SK-N-SH (cell line): ENCODE measurements at regions not wholly inside any gene's neighbourhood (a gene's known extent, or its start where the extent isn't known, plus 50 kb on each side); places are given as distances from the start of the nearest gene placed in this dataset.

Experiments
- CTCF ChIA-PET: fragments of 300-600, 350-600 bp; formaldehyde crosslinking; extraction: SDS; loops from one replicate; lab custom pipeline; 2021; lab: Yijun Ruan, JAX
- POLR2A ChIA-PET: fragments of 350-600 bp; sonication (Branson Sonifier 250); formaldehyde crosslinking; extraction: SDS; loops from one replicate; lab custom pipeline; 2020; ENCODE audit warnings: antibody characterized with exemption, inconsistent platforms; lab: Yijun Ruan, JAX
- DNase-seq: peaks from one replicate; pipeline ENCODE4 v3.0.0; 2012
- H2AFZ ChIP-seq: fragments of 200-600 bp; sonication (generic); 2 replicates; pipeline ENCODE4 v1.8.1; 2016; ENCODE audit warnings: antibody characterized with exemption, mild to moderate bottlenecking, low read depth
- H3F3A ChIP-seq: fragments of 200-600 bp; sonication (generic); replicated peaks from 2 replicates; pipeline ENCODE3; 2016; ENCODE audit warnings: antibody characterized with exemption, mild to moderate bottlenecking; ENCODE audit not compliant: insufficient read depth
- H3K27ac ChIP-seq, 2 experiments: fragments of 200-500 bp in 1 of 2; fragments of 200-600 bp in 1 of 2; sonication (Bioruptor generic) in 1 of 2; sonication (generic), shearing (Covaris generic) in 1 of 2; 2 replicates each; pipeline versions ENCODE4 v1.5.1 to v1.6.1; 2014 to 2016; ENCODE audit warnings: low read depth in 2 of 2, inconsistent platforms in 1 of 2, low read length in 1 of 2, mild to moderate bottlenecking in 1 of 2, mixed read lengths in 1 of 2
- H3K27me3 ChIP-seq: fragments of 200-600 bp; sonication (generic), shearing (Covaris generic); 2 replicates; pipeline ENCODE4 v1.6.1; 2016; ENCODE audit warnings: mixed run types; ENCODE audit not compliant: insufficient read depth
- H3K36me3 ChIP-seq, 2 experiments: fragments of 200-500 bp in 1 of 2; fragments of 200-600 bp in 1 of 2; sonication (Bioruptor generic) in 1 of 2; sonication (generic) in 1 of 2; replicated peaks in 1 of 2; 2 replicates each; pipeline versions ENCODE3 to v1.5.1; 2014 to 2016; ENCODE audit warnings: low read length in 1 of 2, mild to moderate bottlenecking in 1 of 2; ENCODE audit not compliant: insufficient read depth in 2 of 2, control insufficient read depth in 1 of 2
- H3K4me1 ChIP-seq, 2 experiments: fragments of 200-500 bp in 1 of 2; fragments of 200-600 bp in 1 of 2; sonication (Bioruptor generic) in 1 of 2; sonication (generic), shearing (Covaris generic) in 1 of 2; 2 replicates each; pipeline versions ENCODE4 v1.5.1 to v1.6.1; 2014 to 2016; ENCODE audit warnings: low read depth in 1 of 2, low read length in 1 of 2, mixed run types in 1 of 2; ENCODE audit not compliant: insufficient read depth in 2 of 2, control insufficient read depth in 1 of 2
- H3K4me2 ChIP-seq: fragments of 200-600 bp; sonication (generic), shearing (Covaris generic); 2 replicates; pipeline ENCODE4 v1.6.1; 2017; ENCODE audit warnings: mixed run types
- H3K4me3 ChIP-seq, 2 experiments: fragments of 200-500 bp in 1 of 2; fragments of 200-600 bp in 1 of 2; sonication (Bioruptor generic) in 1 of 2; sonication (generic), shearing (Covaris generic) in 1 of 2; 2 replicates each; pipeline versions ENCODE4 v1.5.1 to v1.8.1; 2014 to 2016; ENCODE audit warnings: low read depth in 2 of 2, inconsistent platforms in 1 of 2, low read length in 1 of 2, mild to moderate bottlenecking in 1 of 2, mixed read lengths in 1 of 2, moderate library complexity in 1 of 2
- H3K79me2 ChIP-seq: fragments of 200-600 bp; sonication (generic); 2 replicates; pipeline ENCODE4 v1.8.1; 2017; ENCODE audit warnings: mild to moderate bottlenecking; ENCODE audit not compliant: insufficient read depth
- H3K9ac ChIP-seq: fragments of 200-600 bp; sonication (generic); 2 replicates; pipeline ENCODE4 v1.6.1; 2017; ENCODE audit warnings: mixed run types
- H3K9me2 ChIP-seq: fragments of 200-600 bp; sonication (generic); 2 replicates; pipeline ENCODE4 v1.6.1; 2017; ENCODE audit warnings: mixed run types
- H3K9me3 ChIP-seq: fragments of 200-600 bp; sonication (generic); 2 replicates; pipeline ENCODE4 v1.6.1; 2017; ENCODE audit warnings: mixed run types, mild to moderate bottlenecking, moderate library complexity
- H4K20me1 ChIP-seq: fragments of 200-600 bp; sonication (generic); 2 replicates; pipeline ENCODE4 v1.6.1; 2017; ENCODE audit warnings: mild to moderate bottlenecking, mixed run types; ENCODE audit not compliant: insufficient read depth
- CHD2 ChIP-seq: fragments of 150-350 bp; IDR thresholded peaks from 2 replicates; pipeline ENCODE4 v1.6.1; 2018; ENCODE audit warnings: low read length; ENCODE audit not compliant: partially characterized antibody
- FOSL2 ChIP-seq: IDR thresholded peaks from 2 replicates; pipeline ENCODE4 v1.4.0; 2012; ENCODE audit warnings: low read depth, mild to moderate bottlenecking, moderate library complexity, borderline replicate concordance
- FOXM1 ChIP-seq: IDR thresholded peaks from 2 replicates; pipeline ENCODE4 v1.4.0; 2012; ENCODE audit warnings: low read depth, mild to moderate bottlenecking
- GABPA ChIP-seq: IDR thresholded peaks from 2 replicates; pipeline ENCODE4 v1.4.0; 2012; ENCODE audit warnings: low read depth, mild to moderate bottlenecking
- GATA2 ChIP-seq: sonication (generic); formaldehyde crosslinking; IDR thresholded peaks from 2 replicates; pipeline ENCODE4 v1.5.0; 2020; ENCODE audit warnings: mild to moderate bottlenecking, missing genetic modification reagents
- IRF3 ChIP-seq: fragments of 150-350 bp; IDR thresholded peaks from 2 replicates; pipeline ENCODE4 v1.6.1; 2016; ENCODE audit warnings: mild to moderate bottlenecking, low read depth, low read length
- MEF2A ChIP-seq: IDR thresholded peaks from 2 replicates; pipeline ENCODE4 v1.4.0; 2012; ENCODE audit warnings: low read depth, borderline replicate concordance
- MXI1 ChIP-seq: IDR thresholded peaks from 2 replicates; pipeline ENCODE4 v1.6.1; 2012; ENCODE audit warnings: mild to moderate bottlenecking, low read depth, low read length, improper control_type of control experiment
- NFIC ChIP-seq: IDR thresholded peaks from 2 replicates; pipeline ENCODE4 v1.4.0; 2012; ENCODE audit warnings: borderline replicate concordance
- NRF1 ChIP-seq: IDR thresholded peaks from 2 replicates; pipeline ENCODE4 v1.6.1; 2012; ENCODE audit warnings: low read depth, mild to moderate bottlenecking, low read length
- PBX3 ChIP-seq: IDR thresholded peaks from 2 replicates; pipeline ENCODE4; 2012
- RAD21 ChIP-seq: IDR thresholded peaks from 2 replicates; pipeline ENCODE4 v1.6.1; 2012; ENCODE audit warnings: mild to moderate bottlenecking, low read length
- RCOR1 ChIP-seq: fragments of 150-350 bp; IDR thresholded peaks from 2 replicates; pipeline ENCODE4 v1.6.1; 2017; ENCODE audit warnings: antibody characterized with exemption, low read length
- SIN3A ChIP-seq: IDR thresholded peaks from 2 replicates; pipeline ENCODE4 v1.6.1; 2012; ENCODE audit warnings: low read depth, mild to moderate bottlenecking, low read length, moderate library complexity, borderline replicate concordance
- SMC3 ChIP-seq: IDR thresholded peaks from 2 replicates; pipeline ENCODE4 v1.6.1; 2012; ENCODE audit warnings: low read depth, low read length, improper control_type of control experiment
- TCF12 ChIP-seq: IDR thresholded peaks from 2 replicates; pipeline ENCODE4 v1.4.0; 2012
- TEAD4 ChIP-seq: IDR thresholded peaks from 2 replicates; pipeline ENCODE4 v1.4.0; 2012; ENCODE audit warnings: mild to moderate bottlenecking, borderline replicate concordance; ENCODE audit not compliant: insufficient read depth
- ZBTB33 ChIP-seq: IDR thresholded peaks from 2 replicates; pipeline ENCODE4 v1.4.0; 2012; ENCODE audit warnings: low read depth, borderline replicate concordance
- WGBS: methylation state at CpG from one replicate; pipeline ENCODE4 v1.1.6; 2017; ENCODE audit warnings: low lambda C conversion rate; 5-methylcytosine and 5-hydroxymethylcytosine counted together
- TF ChIP-seq, protein P1 (sequence below): fragments of 200-600 bp; sonication (generic); IDR thresholded peaks from 2 replicates; pipeline ENCODE4 v1.6.1; 2017; ENCODE audit warnings: antibody characterized with exemption, mild to moderate bottlenecking, moderate library complexity

- no peaks in the 10 kb centered on the region for H3K36me3 ChIP-seq
- no peak overlapping the region for H3K4me2 ChIP-seq
- no peak for DNase-seq
- H2AFZ ChIP-seq, result no peak overlapping the region
- H3K27me3 ChIP-seq, result no peaks in the 10 kb centered on the region
- no peak for TF ChIP-seq PBX3
- TF ChIP-seq NFIC, result no peak
- no peak for TF ChIP-seq GATA2 (CRISPR knock-in tag)
- no peak for TF ChIP-seq IRF3
- TF ChIP-seq, protein P1, sequence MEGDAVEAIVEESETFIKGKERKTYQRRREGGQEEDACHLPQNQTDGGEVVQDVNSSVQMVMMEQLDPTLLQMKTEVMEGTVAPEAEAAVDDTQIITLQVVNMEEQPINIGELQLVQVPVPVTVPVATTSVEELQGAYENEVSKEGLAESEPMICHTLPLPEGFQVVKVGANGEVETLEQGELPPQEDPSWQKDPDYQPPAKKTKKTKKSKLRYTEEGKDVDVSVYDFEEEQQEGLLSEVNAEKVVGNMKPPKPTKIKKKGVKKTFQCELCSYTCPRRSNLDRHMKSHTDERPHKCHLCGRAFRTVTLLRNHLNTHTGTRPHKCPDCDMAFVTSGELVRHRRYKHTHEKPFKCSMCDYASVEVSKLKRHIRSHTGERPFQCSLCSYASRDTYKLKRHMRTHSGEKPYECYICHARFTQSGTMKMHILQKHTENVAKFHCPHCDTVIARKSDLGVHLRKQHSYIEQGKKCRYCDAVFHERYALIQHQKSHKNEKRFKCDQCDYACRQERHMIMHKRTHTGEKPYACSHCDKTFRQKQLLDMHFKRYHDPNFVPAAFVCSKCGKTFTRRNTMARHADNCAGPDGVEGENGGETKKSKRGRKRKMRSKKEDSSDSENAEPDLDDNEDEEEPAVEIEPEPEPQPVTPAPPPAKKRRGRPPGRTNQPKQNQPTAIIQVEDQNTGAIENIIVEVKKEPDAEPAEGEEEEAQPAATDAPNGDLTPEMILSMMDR, result no peak
- no peak for TF ChIP-seq FOXM1
- TF ChIP-seq SIN3A, result no peak
- TF ChIP-seq FOSL2, result no peak
- no peak for TF ChIP-seq TEAD4
- no peak for TF ChIP-seq TCF12
- no peak overlapping the region for H3K4me3 ChIP-seq
- no peaks in the 10 kb centered on the region for H4K20me1 ChIP-seq
- CTCF ChIA-PET, result interaction anchor here (1.1 kb wide), 1 partner anchor 28 kb away, joined by 3 read pairs; no protein-coding TSS in a partner anchor
- H3K27ac ChIP-seq, result no peak overlapping the region
- H3K9ac ChIP-seq, result no peak overlapping the region
- no peaks in the 10 kb centered on the region for H3K9me2 ChIP-seq
- no peaks in the 10 kb centered on the region for H3F3A ChIP-seq
- 19% methylated on average over 2 of the region's 2 CpGs for WGBS
- H3K9me3 ChIP-seq, result no peaks in the 10 kb centered on the region
- POLR2A ChIA-PET, result no interaction called here
- H3K4me1 ChIP-seq, result no peaks in the 10 kb centered on the region
- no peaks in the 10 kb centered on the region for H3K79me2 ChIP-seq
These were observed 630.6 kb downstream of the TLE1 start for GRCh38 chr9:81058782-81059181.

GRCh38 chr9:81053298-81054025, 635.9 kb downstream of the TLE1 start:
- WGBS, result 43% methylated on average over 1 of the region's 1 CpG
- TF ChIP-seq SIN3A (no peak), MEF2A (no peak), FOSL2 (no peak), TEAD4 (no peak), ZBTB33 (no peak), NRF1 (no peak), RCOR1 (no peak), SMC3 (no peak), CHD2 (no peak), RAD21 (no peak), GABPA (no peak), MXI1 (no peak)
- TF ChIP-seq, protein P1, result no peak

More at GRCh38 chr9:81053298-81054025, 635.9 kb downstream of the TLE1 start:
- Histone ChIP-seq H2AFZ (no peak overlapping the region), H3K4me2 (no peak overlapping the region), H3K36me3 (no peaks in the 10 kb centered on the region), H3K27me3 (no peaks in the 10 kb centered on the region), H3K4me1 (no peaks in the 10 kb centered on the region), H3K27ac (no peak overlapping the region), H3K9me2 (no peaks in the 10 kb centered on the region), H3K79me2 (no peaks in the 10 kb centered on the region), H3K4me3 (no peak overlapping the region), H3K9ac (no peak overlapping the region), H3K9me3 (no peaks in the 10 kb centered on the region), H4K20me1 (no peaks in the 10 kb centered on the region), H3F3A (no peaks in the 10 kb centered on the region)
- DNase-seq, result no peak
- ChIA-PET POLR2A (no interaction called here), CTCF (interaction anchor here (1.0 to 1.1 kb wide), 2 partner anchors 27 to 65 kb away, joined by 3 to 4 read pairs; no protein-coding TSS in a partner anchor)
